NT2/D1 (cell line): ENCODE measurements at regions not wholly inside any gene's neighbourhood (a gene's known extent, or its start where the extent isn't known, plus 50 kb on each side); places are given as distances from the start of the nearest gene placed in this dataset.

Experiments used
- SUZ12 ChIP-seq: IDR thresholded peaks from 2 replicates; pipeline ENCODE4 v1.6.1; 2011; ENCODE audit not compliant: insufficient read length, insufficient read depth; ENCODE audit errors: extremely low read depth
- YY1 ChIP-seq: IDR thresholded peaks from 2 replicates; pipeline ENCODE4 v1.6.1; 2011; ENCODE audit not compliant: insufficient read length, insufficient read depth
- ZNF274 ChIP-seq: IDR thresholded peaks from 2 replicates; pipeline ENCODE4 v1.6.1; 2011; ENCODE audit warnings: mild to moderate bottlenecking, low read depth, low read length

DNA sequence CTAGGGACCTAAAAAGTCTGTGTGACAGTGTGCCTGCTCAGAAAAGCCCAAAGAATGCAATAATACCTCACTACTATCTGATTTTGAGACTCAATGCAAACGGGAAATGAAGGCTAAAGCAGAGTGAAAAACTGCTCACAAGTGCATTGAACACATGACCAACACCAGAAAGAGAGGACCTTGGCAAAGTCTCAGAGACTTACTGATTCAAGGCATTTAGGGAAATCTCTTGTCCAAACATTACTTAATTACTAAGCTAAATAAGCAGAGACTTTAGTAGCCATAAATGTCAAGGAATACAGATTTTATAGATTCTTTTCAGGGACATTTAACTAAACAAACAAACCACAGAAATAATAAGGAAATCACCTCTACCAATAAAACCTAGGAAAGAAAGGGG is 916.0 kb downstream of the FSTL5 start:
- TF ChIP-seq YY1 (no peak), ZNF274 (no peak), SUZ12 (no peak)
